Posterior cingulate gyrus (tissue), 11 donors: ENCODE measurements at regions not wholly inside any gene's neighbourhood (a gene's known extent, or its start where the extent isn't known, plus 50 kb on each side); places are given as distances from the start of the nearest gene placed in this dataset.
"Not testable (repeated sequence)": the region's sequence is repeated elsewhere in the genome, so short reads cannot be mapped to it uniquely, and the experiment has no call there.

Source experiments
- DNase-seq, 10 donors: peaks; one replicate each; pipeline versions ENCODE4 v3.0.0 to v3.0.0-alpha.2; 2020 to 2021; ENCODE audit warnings: mixed read lengths in 3 of 10
- intact Hi-C: fragments of 100-400 bp; cut with DNase I; formaldehyde crosslinking; loops from one replicate; pipeline ENCODE4 v1.15.1; 2023

DNA sequence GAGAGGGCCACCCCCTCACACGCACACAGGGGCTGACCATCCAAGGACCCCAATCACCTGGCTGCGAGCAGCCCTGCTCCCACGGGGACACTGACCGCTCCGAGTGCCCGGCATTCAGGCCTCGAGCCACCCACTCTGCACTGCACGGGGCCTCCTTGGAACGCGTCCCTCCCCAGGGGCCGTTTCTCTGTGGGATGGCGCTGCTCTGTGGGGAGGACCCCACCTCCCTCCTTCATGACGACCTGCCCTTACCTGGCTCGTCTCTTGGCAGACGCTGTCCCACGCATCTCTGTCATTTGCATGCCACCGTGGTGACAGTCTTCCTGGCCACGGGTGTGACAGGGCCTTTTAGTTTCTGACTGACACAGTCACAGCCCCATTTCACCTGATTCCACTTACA lies 334.5 kb downstream of the PREX1 start:
- DNase-seq: peak in 2 of 10 donors; percentile 10 to 76
- intact Hi-C loops: not testable (repeated sequence)

DNA sequence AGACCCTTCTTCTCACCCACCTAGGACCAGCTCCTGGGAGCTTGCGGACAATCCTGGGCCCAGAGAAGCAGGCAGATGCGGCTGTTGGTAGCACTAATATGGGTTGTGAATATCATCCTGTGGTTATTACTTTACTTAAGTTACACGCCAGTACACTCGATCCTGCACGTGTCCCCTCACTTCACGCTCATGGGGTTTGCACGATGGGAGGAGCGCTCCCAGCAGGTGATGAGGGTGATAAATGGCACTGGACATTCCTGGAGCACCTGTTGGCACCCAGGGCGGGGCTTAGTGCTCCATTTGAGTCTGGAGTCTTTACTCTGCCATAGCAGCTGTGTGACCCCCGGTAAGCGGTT lies 335.1 kb downstream of the PREX1 start:
- peak in 2 of 10 donors; percentile 30 to 63 for DNase-seq
- intact Hi-C loops: no loop called here

DNA sequence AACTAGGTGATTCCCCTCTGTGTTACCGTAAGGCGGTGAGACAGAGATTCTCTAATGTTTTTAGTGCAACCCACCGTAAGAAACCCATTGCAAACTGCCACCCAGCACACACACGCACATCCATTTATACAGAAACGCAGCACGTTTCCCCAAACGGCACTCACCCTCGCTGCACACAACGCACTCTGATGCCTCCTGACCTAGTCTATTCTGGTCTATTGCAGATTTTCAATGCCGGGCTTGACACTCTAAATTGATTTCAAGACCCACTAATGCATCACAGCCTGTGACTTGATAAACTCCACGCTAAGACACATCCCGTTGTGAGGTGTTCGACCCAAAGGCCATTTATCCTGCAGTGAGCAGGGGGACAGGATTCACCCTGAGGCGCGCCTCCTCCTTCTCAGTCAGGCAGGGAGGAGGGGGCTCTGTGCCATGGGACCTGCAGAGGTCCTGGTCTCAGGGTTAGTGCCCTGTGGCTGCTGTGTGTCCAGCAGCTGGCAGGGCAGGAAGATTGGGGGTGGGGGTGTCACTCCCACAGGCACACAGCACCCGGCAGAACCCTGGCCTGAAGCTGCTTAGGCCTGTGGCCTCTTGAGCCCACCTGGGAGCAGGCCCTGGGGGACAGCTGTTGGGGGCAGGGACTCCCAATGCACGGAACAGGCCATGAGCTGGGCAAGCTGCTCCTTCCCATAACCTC lies 335.6 kb downstream of the PREX1 start:
- peak in 2 of 10 donors; percentile 53 to 67 for DNase-seq
- intact Hi-C loops: no loop called here

DNA sequence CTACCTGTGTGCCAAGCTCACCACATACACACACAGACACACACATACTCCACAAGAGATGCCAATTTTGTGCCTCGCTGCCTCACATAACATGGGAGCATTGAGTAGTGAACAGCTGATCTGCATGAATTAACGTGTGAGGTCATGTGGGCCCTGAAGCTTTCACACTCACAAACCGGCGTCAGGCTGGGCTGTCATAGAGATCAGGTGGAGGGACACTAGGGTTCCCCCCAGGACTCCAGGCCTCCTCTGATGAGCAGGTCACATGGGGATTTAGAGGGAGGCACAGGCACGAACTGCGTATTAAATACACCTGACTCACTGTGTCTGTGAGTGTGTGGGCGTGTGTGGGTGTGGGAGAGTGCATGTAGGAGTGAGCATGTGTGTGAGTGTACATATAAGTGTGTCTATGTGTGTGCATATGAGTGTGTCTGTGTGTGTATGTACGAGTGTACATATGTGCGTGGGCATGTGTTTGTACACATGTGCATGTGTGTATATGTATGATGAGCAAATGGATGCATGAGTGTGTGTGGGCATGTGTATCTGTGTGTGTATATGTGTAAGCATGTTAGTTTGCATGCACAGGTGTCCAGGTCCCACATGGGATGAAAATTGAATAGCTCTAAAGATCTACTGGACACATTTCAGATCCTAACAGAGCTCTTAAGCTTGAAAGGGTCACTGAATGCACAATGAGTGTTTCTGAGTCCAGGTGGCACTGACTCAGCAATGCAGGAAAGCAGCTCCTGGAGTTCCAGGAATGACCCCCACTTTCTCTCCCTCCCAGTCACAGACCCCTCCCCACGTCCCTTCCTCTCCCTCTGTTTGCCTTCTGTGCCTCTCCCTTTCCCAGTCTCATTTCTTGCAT lies 336.6 kb downstream of the PREX1 start:
- intact Hi-C loops: no loop called here
- peak in 2 of 10 donors; percentile 34 to 45 for DNase-seq

DNA sequence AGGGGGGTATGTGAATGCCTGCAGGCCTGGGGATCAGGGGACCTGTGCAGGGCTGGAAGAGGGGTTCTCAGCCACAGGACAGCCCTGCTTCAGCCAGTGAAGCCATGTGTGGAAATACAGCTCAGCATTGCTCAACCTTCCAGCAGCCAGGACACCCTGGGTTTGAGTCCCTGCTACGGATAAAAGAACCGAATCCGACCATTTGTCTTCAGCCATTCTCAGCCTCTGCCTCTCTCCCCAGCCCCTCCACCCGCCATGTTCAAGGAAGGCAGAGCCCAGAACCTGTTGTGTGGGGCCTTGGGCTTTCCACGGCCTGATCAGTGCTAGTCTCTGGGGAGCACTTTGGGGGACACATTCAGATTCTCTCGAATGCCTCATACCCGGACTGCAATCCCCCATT lies 337.5 kb downstream of the PREX1 start:
- peak in 1 of 10 donors; percentile 9 for DNase-seq
- intact Hi-C loops: not testable (repeated sequence)

DNA sequence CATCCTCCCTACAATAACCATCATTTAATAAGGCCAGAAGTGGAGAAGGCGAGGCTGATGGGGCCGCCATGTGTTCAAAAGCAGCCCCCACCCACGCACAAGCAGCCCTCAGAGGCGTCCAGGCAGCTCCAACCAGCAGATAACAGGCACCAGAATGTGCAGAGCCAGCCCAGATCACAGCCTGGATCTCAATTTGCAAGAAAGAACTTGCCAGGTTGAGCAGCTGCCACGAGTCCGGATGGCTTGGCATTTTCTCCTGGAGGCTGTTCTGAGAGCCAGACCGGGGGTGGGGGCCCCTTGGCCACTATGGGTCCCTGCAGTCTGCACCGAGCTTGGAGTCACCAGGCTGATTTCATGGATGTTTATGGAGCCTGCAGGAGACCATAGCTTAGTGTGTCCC lies 338.1 kb downstream of the PREX1 start:
- DNase-seq: peak; percentile 16 to 95 (median 62)

DNA sequence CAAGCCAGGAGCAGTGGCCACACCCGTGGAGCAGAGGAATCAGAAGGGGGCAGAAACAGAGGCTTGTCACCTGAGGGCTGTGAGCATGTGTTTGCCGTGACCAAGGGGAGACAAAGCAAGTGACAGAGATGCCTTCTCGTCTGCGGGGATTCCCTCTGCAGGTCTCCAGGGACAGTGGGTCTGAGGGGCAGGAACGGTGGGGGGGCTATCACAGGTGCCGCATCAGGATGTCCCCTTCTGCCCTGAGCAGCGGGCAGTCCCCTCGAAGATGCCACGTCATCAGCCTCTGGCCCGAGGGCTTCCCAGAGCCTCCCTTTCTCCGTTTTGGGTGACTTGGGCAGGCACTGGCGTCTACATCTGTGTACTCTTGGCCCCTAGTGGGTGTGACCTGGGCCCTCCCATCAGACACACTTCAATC lies 338.7 kb downstream of the PREX1 start:
- peak in 1 of 10 donors; percentile 55 for DNase-seq

More for the DNA sequence above, 338.1 kb downstream of the PREX1 start:
- intact Hi-C loops: loop anchor here (10.0 kb wide), 1 partner anchor 135 kb away; no protein-coding TSS in a partner anchor

DNA sequence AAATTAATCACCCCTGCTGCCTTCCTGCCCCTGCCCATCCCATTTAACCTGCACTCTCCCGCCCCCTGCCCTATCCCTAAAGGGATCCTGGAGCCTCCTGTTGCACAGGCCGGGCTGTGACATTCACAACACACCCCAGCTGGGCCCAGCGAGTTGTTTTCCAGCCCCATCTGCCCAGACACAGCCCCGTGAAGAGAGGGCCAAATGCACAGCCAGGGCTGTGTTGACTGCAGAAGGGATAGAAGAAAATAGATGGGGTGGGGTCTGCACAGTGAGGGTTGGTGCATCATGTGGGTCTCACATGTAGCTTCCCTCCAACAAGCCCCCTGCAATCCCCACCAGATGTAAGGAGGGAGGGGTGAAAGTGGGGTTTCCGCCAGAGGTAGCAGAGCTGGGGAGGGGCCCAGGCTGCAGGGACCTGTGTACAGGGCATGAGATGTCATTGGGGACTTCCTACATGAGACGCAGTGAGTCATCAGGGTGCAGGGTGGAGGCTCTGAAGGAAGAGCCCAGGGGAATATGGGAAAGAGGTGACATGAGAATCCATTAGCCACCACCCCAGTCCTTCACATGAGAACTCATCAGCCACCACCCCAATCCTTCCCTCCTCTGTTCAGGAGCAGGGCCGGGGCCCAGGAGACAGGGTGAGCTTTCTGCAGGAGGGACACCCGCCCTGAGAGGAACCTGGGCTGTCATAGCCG lies 339.3 kb downstream of the PREX1 start:
- DNase-seq: peak in 2 of 10 donors; percentile 24 to 49
- intact Hi-C loops: loop anchor here (10.0 kb wide), 1 partner anchor 134 kb away; no protein-coding TSS in a partner anchor

More for the DNA sequence above, 338.7 kb downstream of the PREX1 start:
- intact Hi-C loops: loop anchor here (10.0 kb wide), 1 partner anchor 134 kb away; no protein-coding TSS in a partner anchor

DNA sequence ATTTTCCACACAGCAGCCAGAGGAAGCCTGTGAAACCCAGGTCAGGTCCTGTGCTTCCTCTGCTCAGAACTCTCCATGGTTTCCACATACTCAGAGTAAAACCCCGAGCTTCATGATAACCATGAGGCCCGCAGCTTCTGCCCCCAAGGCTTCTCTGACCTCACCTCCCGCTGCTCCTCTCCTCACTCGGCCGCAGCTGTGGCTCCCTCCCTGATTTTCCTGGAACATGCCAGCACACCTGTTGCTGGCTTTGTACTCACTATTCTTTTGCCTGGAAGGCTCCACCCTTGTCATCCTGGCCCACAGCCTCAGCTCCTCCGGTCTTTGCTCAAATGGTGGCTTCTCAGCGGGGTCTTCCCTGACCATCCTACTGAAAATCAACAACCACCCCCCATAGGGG lies 341.7 kb downstream of the PREX1 start:
- DNase-seq: peak in 2 of 10 donors; percentile 48 to 66
- intact Hi-C loops: loop anchor here (10.0 kb wide), 1 partner anchor 131 kb away; no protein-coding TSS in a partner anchor

DNA sequence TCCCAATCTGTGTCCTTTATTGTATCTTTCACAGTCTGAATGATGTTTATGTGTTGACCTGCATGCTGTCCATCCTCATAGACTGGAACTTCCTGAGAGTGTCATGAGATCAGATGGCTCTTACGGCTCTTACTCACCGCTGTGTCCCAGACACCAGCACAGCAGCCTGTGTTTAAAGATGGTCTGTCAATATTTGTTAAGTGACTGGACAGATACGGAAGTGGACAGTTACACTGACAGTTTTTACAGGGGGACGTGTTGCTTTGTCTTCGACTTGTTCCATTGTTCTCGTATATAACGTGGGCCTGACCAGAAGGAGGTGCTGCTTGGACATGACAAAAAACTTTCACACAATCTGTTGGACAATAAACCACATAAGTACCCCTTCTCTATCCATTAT lies 342.6 kb downstream of the PREX1 start:
- DNase-seq: peak in 1 of 10 donors; percentile 1
- intact Hi-C loops: loop anchor here (10.0 kb wide), 1 partner anchor 130 kb away; no protein-coding TSS in a partner anchor

DNA sequence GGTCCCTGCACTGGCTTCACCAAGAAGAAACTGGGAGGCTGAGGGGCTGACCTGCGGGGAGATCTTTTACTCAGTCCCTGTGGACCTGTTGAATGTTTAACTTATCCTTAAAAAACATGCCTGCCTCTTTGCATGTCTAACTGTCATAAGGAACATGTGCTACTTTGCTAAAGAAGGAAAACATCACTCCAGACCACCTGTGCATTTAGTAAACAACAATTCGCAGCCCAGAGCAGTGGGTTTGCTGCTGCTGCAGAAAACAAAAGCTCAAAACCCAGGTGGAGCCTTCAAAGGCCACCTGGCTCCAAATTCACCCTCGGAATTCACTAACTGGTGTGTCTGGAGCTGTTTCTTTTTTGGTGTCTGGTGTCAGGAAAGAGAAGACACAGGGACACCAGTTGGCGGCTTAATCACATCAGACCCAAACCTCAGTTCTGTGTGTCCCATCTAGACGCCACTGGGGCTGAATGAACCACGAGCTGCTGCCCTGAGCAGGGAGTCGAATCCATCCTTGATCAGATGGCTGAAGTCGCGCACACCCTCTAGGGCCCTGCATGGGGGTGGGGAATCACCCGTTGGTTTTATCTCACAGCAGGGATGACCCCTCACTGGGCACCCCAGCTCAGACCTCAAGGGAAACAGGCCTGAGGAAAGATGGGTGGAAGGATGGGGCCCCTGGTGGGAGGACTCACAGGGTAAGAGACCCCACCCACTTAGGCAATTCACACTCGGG lies 344.3 kb downstream of the PREX1 start:
- DNase-seq: peak in 2 of 10 donors; percentile 24 to 52
- intact Hi-C loops: loop anchor here (10.0 kb wide), 1 partner anchor 129 kb away; no protein-coding TSS in a partner anchor

DNA sequence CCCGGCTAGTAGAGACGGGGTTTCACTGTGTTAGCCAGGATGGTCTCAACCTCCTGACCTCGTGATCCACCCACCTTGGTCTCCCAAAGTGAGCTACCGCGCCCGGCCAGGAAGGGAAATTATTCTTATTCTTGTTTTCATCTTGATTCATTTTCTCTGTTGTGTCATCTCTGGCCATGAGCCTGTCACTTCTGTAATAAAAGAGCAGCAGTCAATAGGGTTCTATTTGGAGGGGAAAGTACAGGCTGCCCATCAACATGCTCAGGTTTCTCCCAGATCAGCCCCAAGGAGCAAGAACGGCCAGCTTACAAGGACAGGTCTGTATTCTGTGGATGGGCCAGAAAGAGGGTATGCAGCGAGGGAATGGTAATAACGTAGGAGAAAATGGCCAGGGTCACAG lies 345.0 kb downstream of the PREX1 start:
- DNase-seq: peak in 2 of 10 donors; percentile 8 to 17
- intact Hi-C loops: loop anchor here (10.0 kb wide), 1 partner anchor 128 kb away; no protein-coding TSS in a partner anchor

DNA sequence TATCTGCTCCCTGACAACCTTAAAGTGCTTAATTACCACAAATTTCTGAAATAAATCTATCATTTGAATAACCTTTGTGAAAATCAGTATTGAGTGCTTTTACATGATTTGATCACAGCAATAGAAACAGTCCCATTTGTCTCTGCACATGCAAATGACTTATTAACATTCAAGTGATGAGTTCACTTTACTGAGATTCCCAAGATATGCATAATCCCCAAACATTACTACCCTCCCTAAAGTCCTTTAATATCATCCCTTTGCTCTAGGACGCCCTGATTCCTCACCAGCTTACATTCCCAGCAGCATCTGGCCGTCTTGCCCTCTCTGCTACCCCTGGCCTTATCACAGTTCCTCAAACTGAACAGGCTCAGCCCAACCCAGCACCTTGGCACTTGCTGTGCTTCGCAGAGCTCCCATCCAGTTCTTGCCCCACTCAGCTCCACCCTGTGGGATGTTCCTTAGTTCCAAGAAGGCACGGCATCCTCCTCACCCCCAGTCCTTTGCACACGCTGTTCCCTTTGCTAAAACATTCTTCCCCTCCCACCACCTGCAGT lies 347.5 kb downstream of the PREX1 start:
- intact Hi-C loops: loop anchor here (10.0 kb wide), 1 partner anchor 125 kb away; no protein-coding TSS in a partner anchor
- peak in 3 of 10 donors; percentile 34 to 52 (median 35) for DNase-seq

DNA sequence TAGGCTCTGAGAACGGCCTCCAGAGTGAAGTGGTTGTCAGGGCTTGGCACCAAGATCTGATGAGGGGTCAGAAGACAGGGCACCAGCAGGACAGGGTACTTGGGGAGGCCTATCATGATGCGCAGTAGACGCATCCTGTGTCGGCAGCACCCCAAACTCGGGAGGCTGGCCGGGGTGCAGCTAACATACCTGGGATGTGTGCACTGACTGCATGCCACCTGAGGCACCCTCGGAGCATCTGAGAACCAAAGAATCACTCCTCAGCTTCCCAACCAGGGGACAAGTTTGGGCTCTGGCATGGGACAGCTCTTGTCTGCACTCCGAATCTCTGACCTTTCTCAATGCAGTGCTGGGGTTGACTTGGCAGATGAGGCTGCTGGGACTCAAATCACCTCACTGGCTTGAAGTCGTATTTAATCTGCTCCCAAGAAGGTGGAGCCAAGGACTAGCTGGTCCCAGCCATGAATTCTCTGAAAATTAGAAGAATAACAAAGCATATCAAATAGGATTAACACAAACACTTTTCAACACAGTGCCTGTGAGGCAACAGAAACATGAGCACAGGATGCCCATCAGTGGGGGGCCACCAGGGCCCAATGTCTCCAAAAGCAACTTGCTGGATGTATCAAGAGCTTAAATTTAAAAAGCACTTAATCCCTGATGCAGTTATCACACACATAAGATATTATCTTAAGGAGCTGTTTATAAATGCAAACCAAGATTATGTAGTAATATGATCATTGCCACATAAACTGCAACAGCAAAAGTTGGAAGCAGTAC lies 348.8 kb downstream of the PREX1 start:
- intact Hi-C loops: no loop called here
- peak in 3 of 10 donors; percentile 44 to 56 (median 54) for DNase-seq

DNA sequence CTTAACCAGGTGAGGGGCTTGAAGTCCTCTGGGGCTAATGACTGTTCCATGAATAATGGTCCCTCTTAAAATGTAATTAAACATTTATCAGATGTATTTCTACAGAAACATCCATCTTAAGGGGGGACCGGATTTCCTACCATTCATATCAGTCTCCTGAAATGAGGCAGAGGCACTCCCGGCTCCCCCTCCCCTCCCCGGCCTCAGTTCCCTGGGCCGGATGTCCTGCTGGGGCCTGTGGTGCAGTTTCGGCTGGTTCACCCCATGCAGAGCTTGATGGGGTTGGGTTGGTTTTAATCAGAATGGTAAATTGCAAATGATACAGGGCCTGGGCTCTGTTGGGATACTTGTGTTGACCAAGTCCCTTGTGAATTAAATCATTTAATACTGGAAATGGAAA lies 349.4 kb downstream of the PREX1 start:
- intact Hi-C loops: no loop called here
- peak in 3 of 10 donors; percentile 1 to 35 (median 9) for DNase-seq

DNA sequence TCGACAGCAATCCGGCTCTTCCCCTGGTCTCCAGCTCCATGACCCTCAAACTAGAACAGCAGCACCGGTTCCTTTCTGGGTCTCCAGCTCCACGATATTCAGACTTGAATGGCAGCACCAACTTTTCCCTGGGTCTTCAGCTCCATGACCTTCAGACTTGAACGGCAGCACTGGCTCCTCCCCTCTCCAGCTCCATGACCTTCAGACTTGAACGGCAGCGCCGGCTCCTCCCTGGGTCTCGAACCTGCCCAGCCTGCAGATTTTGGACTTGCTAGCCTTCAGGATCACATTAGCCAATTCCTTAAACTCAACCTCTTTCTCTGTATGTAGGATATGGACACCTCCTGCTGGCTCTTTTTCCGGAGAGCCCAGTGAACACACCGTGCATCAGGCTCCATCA lies 350.9 kb downstream of the PREX1 start:
- intact Hi-C loops: no loop called here
- peak in 2 of 10 donors; percentile 40 to 48 for DNase-seq

DNA sequence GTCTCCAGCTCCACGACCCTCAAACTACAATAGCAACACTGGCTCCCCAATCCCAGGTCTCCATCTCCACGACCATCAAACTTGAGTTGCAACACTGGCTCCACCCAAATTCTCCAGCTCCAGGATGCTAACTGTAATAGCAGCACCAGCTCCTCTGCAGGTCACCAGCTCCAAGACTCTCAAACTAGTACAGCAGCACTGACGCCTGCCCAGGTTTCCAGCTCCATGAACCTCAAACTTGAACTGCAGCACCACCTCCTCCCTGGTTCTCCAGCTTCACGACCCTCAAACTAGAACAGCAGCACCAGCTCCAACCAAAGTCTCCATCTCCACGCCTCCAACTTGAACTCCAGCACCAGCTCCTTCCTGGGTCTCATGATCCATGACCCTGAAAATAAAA lies 353.8 kb downstream of the PREX1 start:
- intact Hi-C loops: no loop called here
- peak in 3 of 10 donors; percentile 18 to 46 (median 22) for DNase-seq

DNA sequence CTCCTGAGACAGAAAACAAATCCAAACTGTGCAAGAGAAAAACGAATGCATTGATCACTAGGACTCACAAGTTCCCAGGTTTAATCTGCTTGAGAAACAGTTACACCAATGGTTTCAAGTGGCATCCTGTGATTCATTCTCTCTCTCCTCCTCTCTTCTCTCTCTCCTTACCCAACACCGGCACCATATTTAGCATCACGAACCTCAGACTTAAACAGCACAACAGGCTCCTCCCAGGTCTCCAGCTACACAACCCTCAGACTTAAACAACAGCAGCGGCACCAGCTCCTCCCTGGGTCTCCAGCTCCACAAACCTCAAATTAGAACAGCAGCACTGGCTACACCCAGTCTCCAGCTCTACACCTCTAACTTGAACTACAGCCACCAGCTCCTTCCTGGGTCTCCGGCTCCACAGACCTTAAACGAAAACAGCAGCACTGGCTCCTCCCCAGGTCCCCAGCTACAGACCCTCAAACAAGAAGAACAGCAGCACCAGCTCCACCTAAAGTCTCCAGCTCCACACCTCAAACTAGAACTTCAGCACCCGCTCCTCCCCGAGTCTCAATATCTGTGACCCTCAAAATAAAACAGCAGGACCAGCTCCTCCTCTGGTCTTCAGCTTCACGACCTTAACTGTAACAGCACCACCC lies 355.9 kb downstream of the PREX1 start:
- intact Hi-C loops: no loop called here
- DNase-seq: peak in 2 of 10 donors; percentile 15 to 21
